ENCODE measurements at regions not wholly inside any gene's neighbourhood (a gene's known extent, or its start where the extent isn't known, plus 50 kb on each side); places are given as distances from the start of the nearest gene placed in this dataset.

DNA sequence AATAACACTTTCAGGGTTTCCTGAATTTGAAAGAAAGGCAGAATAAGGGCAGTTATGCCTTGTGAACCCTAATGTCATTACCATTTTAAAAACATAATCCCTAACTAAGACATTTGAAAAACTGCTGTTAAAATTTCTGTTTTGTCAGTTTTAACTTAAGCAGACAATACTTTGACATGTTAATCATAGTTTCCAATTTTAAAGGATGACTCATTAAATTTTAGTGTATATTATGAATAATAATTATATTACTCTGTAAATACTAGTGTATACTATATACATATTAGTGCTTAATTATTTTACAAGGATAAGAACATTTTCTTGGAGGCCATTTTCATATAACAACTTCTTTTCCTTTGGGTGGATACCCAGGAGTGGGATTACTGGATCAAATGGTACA lies 553.1 kb upstream of the BCHE start:
- Histone ChIP-seq H2AFZ (ENCODE audit: low read depth, low read length) (no peak overlapping the region), H3K4me2 (ENCODE audit: low read length) (no peak overlapping the region), H3K4me3 (ENCODE audit: low read length) (no peak overlapping the region), H4K20me1 (ENCODE audit: insufficient read depth) (no peaks in the 10 kb centered on the region), H3K9ac (ENCODE audit: low read length) (no peak overlapping the region), H3F3A (ENCODE audit: insufficient read depth, low read length, poor library complexity, severe bottlenecking) (no peaks in the 10 kb centered on the region), H3K79me2 (replicated peaks; ENCODE audit: insufficient read depth, low read length) (no peaks in the 10 kb centered on the region), H3K27me3 (ENCODE audit: insufficient read depth, low read depth, low read length) (no peaks in the 10 kb centered on the region), H3K9me3 (ENCODE audit: low read length) (no peaks in the 10 kb centered on the region), H3K27ac (ENCODE audit: low read length) (no peak overlapping the region), H3K9me2 (ENCODE audit: insufficient read depth, low read length) (no peaks in the 10 kb centered on the region), H3K36me3 (ENCODE audit: insufficient read depth, low read length) (no peaks in the 10 kb centered on the region)
- TF ChIP-seq SMC3 (conservative IDR thresholded peaks at IDR 0.05; ENCODE audit: poor library complexity) (no peak), EP300 (conservative IDR thresholded peaks at IDR 0.05; ENCODE audit: poor library complexity, severe bottlenecking) (no peak), POLR2AphosphoS5 (IDR thresholded peaks at IDR 0.05) (no peak), RAD21 (conservative IDR thresholded peaks at IDR 0.05) (no peak)
- TF ChIP-seq, protein P1, sequence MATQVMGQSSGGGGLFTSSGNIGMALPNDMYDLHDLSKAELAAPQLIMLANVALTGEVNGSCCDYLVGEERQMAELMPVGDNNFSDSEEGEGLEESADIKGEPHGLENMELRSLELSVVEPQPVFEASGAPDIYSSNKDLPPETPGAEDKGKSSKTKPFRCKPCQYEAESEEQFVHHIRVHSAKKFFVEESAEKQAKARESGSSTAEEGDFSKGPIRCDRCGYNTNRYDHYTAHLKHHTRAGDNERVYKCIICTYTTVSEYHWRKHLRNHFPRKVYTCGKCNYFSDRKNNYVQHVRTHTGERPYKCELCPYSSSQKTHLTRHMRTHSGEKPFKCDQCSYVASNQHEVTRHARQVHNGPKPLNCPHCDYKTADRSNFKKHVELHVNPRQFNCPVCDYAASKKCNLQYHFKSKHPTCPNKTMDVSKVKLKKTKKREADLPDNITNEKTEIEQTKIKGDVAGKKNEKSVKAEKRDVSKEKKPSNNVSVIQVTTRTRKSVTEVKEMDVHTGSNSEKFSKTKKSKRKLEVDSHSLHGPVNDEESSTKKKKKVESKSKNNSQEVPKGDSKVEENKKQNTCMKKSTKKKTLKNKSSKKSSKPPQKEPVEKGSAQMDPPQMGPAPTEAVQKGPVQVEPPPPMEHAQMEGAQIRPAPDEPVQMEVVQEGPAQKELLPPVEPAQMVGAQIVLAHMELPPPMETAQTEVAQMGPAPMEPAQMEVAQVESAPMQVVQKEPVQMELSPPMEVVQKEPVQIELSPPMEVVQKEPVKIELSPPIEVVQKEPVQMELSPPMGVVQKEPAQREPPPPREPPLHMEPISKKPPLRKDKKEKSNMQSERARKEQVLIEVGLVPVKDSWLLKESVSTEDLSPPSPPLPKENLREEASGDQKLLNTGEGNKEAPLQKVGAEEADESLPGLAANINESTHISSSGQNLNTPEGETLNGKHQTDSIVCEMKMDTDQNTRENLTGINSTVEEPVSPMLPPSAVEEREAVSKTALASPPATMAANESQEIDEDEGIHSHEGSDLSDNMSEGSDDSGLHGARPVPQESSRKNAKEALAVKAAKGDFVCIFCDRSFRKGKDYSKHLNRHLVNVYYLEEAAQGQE (IDR thresholded peaks at IDR 0.05; ENCODE audit: borderline replicate concordance): no peak
- TF ChIP-seq, protein P2, sequence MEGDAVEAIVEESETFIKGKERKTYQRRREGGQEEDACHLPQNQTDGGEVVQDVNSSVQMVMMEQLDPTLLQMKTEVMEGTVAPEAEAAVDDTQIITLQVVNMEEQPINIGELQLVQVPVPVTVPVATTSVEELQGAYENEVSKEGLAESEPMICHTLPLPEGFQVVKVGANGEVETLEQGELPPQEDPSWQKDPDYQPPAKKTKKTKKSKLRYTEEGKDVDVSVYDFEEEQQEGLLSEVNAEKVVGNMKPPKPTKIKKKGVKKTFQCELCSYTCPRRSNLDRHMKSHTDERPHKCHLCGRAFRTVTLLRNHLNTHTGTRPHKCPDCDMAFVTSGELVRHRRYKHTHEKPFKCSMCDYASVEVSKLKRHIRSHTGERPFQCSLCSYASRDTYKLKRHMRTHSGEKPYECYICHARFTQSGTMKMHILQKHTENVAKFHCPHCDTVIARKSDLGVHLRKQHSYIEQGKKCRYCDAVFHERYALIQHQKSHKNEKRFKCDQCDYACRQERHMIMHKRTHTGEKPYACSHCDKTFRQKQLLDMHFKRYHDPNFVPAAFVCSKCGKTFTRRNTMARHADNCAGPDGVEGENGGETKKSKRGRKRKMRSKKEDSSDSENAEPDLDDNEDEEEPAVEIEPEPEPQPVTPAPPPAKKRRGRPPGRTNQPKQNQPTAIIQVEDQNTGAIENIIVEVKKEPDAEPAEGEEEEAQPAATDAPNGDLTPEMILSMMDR (IDR thresholded peaks at IDR 0.05; ENCODE audit: poor library complexity, severe bottlenecking): no peak

DNA sequence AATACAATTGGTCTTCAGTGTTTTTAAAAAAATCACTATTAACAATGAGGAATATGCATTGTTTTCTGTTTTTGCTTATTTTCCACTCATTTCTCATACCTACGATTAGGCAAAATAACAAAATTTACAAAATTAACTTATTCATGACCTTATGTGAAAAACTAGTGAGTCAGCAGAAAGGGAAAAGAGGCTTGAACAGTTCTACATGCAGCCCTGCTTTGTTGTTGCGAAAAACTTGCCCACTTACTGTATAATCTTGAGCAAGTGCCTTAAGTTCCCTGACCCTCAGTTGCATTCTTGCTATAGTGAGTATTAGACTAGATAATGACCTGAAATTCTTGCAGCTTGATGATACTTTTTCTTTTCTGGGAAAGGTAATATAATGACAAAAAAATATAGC lies 551.1 kb upstream of the BCHE start:
- Histone ChIP-seq H3K4me3 (ENCODE audit: low read length) (no peak overlapping the region), H3K27me3 (ENCODE audit: insufficient read depth, low read depth, low read length) (no peaks in the 10 kb centered on the region), H3K27ac (ENCODE audit: low read length) (no peak overlapping the region), H3K79me2 (replicated peaks; ENCODE audit: insufficient read depth, low read length) (no peaks in the 10 kb centered on the region), H3K9ac (ENCODE audit: low read length) (no peak overlapping the region), H3K36me3 (ENCODE audit: insufficient read depth, low read length) (no peaks in the 10 kb centered on the region), H3K9me3 (ENCODE audit: low read length) (no peaks in the 10 kb centered on the region), H3K9me2 (ENCODE audit: insufficient read depth, low read length) (no peaks in the 10 kb centered on the region), H3F3A (ENCODE audit: insufficient read depth, low read length, poor library complexity, severe bottlenecking) (no peaks in the 10 kb centered on the region), H2AFZ (ENCODE audit: low read depth, low read length) (no peak overlapping the region), H4K20me1 (ENCODE audit: insufficient read depth) (no peaks in the 10 kb centered on the region), H3K4me2 (ENCODE audit: low read length) (no peak overlapping the region)
- TF ChIP-seq, protein P1 (IDR thresholded peaks at IDR 0.05; ENCODE audit: borderline replicate concordance): no peak
- TF ChIP-seq, protein P2 (IDR thresholded peaks at IDR 0.05; ENCODE audit: poor library complexity, severe bottlenecking): no peak
- TF ChIP-seq EZH2 (IDR thresholded peaks at IDR 0.05; ENCODE audit: borderline replicate concordance, insufficient read depth, low read length, poor library complexity, severe bottlenecking): no peak
- TF ChIP-seq RAD21 (conservative IDR thresholded peaks at IDR 0.05): no peak
- TF ChIP-seq POLR2AphosphoS5 (IDR thresholded peaks at IDR 0.05): no peak
- no peak for TF ChIP-seq MXI1 (conservative IDR thresholded peaks at IDR 0.05; ENCODE audit: poor library complexity, severe bottlenecking)
- no peak for TF ChIP-seq TAF1 (IDR thresholded peaks at IDR 0.05; ENCODE audit: low read depth)
- no peak for TF ChIP-seq SMC3 (conservative IDR thresholded peaks at IDR 0.05; ENCODE audit: poor library complexity)
- TF ChIP-seq EP300 (conservative IDR thresholded peaks at IDR 0.05; ENCODE audit: poor library complexity, severe bottlenecking): no peak

Data from neural cell (in vitro differentiated cells).